ENCODE measurements at regions not wholly inside any gene's neighbourhood (a gene's known extent, or its start where the extent isn't known, plus 50 kb on each side); places are given as distances from the start of the nearest gene placed in this dataset.
A peak's percentile ranks its signal among the peaks of the same experiment; 100 is the strongest.

DNA sequence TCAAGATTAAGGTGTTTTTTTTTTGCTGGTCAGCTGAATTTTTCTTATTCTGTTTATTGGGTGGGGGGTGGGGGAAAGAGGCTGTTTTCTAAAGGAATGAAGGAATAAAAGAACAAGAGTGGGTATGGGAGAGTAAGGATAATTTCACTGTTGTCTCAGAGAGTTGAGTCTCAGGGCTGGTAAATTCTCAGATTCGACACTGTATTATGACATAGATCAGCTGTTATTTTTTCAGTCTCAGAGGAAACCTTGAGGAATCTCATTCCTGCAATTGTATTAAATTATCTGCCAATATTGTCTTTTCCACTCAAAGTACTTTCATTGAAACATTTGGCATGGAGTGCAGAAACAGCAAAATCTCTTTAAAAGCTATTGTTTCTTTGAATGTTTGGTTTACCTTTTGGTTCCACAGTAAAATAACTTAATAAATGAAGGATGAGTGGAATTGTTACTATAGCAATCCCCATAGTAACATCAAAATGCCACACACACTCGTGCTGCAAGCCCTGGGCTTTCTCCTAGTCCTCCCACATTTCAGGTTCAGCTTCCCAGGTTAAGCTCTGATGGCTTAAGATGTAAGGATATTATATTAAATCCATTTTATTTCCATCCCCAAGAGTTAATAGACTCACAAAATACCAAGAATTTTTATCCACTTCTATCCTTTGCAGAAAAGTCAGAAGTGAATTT is 478.7 kb upstream of the TCF4 start:
- no peak for DNase-seq

DNA sequence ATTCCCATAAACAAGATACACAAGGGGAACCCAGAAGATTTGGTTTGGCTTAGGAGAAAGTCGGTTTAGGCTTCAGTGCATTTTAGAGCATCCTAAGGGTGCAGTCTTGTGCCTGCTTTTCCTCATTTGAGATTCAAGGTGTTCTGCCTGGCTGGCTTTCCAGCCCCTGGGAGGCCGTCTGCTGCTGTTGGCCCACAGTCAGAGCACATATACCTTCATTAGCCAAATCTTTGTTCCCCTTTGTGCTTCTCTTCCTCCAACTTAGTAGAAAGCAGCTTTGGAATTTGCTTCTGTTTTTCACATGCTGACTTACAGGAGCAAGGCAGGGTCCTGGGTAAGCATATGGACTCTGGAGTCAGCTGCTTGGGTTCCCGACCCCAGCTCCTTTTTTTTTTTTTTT is 477.1 kb upstream of the TCF4 start:
- DNase-seq, result no peak

DNA sequence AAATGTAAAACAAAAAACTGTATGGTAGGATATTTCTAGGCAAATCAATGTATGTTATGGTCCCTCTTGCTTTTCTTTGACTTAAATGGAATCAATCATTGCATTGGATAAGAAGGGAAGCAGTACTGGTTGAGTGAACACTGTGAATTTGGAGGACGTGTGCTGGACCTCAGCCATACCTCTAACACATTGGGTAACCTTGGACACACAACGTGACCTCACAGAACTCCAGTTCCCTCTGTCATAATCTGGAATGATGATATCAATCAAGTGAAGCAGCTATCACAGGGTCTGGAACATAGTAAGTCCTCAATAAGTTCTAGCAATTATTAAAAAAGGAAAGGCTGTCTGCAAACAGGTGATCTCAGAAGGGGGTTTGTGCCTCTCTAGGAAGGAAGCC is 474.9 kb upstream of the TCF4 start:
- DNase-seq, result no peak

DNA sequence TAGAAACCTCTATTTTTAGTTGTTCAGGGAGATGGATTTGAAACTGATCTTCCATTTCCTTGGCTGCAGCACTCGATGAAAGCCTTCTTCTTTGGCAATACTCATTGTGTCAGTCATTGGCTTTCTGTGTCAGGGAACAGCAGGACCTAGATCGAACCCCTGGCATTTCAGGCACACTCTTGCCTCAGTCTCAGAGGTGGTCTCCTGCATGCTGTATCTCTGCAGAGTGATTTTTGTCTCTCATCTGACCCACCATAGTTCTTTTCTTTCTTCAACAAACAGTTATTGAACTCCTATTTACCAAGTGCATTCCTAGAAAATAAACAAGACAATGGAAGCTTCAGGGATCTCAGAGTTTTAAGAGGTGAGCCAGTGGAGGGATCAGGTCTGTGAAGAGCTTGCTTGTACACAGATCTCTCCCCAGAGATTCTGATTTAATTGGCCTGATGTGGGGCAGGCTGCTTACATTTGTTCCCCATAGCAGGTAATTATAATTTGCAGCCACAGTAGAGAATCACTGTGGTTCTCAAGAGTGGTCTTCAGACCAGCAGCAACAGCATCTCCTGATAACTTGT is 473.1 kb upstream of the TCF4 start:
- DNase-seq, result no peak

- DNase-seq, result no peak
These were observed 464.2 kb upstream of the TCF4 start for GRCh38 chr18:56052202-56052601.

DNA sequence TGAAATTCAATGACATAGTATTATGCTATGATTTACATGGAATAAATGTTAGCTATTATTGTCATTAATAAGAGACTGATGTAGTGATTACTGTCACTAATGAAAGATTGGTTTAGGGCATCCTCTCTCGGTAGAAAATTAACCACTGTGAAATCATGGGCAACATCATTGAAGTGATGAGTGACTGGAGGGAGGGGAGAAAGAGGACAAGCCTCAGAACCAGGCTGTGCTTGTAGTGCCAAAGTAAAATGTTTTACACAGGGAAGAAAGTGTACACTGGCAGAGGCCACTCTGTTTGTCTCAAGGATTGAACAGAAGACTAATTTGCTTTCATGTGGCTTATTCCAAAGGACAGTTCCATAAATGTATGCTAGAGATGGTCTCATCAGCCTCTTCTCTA is 456.2 kb upstream of the TCF4 start:
- DNase-seq, result no peak

DNA sequence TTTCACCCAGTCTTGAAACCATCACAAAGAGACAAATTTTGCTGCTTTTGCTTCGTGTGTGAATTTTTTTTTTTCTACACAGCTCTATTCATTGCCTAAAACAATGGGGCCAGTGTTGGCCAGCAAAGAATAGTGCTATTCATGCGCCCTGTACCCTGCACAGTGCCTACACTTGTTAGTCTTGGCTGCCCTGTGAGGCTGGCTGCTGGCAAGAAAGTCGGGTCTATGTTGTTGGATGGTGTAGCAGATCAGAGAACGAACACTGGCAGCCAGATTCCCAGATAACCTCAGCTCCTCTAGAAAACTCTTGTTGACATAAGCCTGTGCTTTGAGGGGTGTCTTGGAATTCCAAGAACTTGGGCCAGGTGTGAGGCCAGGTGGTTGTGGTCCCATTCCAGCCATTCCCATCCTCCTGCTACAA is 455.7 kb upstream of the TCF4 start:
- no peak for DNase-seq

DNA sequence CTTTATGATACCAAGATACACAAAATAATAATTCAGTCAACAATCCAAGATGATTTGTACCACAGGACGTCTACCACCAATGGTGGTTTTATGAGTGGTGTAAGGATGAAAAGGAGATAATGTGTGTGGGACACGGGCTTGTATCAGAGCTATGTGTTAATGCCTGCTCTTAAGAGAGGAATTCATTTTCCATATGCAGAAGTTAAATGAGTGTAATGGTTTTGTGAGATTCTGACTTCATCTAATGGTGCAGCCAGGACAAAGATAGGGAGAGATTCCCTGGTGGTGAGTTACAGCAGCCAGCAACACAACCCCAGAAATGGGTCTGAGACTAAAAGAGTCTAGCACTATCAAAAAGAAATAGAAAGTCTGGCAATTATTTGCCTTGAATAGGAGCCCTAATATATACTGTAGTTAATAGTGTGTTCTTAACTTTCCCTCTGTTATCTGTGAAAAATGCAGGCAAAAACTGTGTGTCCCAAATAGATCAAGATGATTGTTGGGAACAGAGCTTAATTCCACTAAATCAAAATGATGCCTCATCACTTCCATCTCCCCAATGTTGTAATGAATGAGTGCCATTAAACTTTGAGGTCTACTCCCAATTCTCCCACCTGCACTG is 455.0 kb upstream of the TCF4 start:
- no peak for DNase-seq

GRCh38 chr18:56038171-56039030 is 450.4 kb upstream of the TCF4 start:
- peak; percentile 70 for DNase-seq

GRCh38 chr18:56036741-56037140 is 448.7 kb upstream of the TCF4 start:
- DNase-seq, result peak; percentile 38

DNA sequence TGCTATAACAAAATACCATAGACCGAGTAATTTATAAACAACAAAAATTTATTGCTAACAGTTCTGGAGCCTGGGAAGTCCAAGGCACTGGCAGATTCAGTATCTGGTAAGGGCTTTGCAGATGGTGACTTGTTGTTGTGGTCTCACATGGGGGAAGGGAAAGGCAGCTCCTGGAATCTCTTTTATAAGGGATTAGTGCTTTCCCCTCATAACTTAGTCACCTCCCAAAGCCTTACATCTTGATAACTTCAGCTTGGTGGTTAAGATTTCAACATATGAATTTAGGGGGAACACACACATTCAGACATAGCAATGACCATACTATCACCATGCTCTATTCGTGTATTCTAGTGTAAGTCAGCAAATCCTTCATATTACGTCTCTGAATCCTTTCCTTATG is 447.6 kb upstream of the TCF4 start:
- no peak for DNase-seq

- no peak for DNase-seq
These were observed 447.0 kb upstream of the TCF4 start for GRCh38 chr18:56034949-56035348.

GRCh38 chr18:56030060-56030459 is 442.1 kb upstream of the TCF4 start:
- no peak for DNase-seq

DNA sequence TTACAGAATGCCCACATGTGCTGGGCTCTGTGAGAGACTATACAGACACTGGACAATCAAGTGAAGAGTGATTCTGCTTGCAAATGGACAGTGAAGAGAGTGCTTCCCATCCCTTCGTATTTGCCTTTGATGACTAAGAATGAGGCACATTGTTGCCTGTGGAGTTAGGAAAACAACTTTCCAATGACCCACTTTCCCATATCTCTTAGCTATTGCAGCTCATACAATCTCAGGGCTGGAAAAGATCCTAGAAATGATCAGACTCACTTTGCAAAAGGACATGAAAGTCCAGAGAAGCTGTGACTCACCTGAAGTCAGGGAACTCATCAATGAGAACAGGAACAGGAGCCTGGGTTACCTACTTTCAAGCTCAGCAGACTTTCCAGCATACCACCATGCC is 440.5 kb upstream of the TCF4 start:
- DNase-seq, result no peak

- DNase-seq, result no peak
These were observed 438.5 kb upstream of the TCF4 start for GRCh38 chr18:56026509-56026908.

DNA sequence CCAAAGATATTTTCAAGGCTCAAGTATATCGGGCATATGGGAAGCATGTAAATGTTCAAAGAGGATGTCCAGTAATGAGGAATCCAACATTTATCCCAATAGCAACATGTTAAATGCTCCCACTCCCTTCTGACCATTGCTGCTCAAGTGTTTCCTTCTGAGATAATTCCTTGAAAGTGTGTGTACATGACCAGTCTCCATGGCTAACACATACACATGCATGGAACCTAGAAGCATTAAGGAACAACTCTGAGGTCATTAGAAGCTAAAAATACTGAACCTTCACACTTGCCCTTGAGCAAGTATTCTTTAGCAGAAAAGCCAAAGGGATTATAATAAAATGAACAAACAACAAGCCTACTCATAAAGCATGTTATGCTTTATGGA is 433.8 kb upstream of the TCF4 start:
- DNase-seq, result no peak

GRCh38 chr18:56021136-56021808 is 433.3 kb upstream of the TCF4 start:
- DNase-seq, result no peak

GRCh38 chr18:56019908-56020307 is 431.9 kb upstream of the TCF4 start:
- no peak for DNase-seq

GRCh38 chr18:56019156-56019555 is 431.2 kb upstream of the TCF4 start:
- DNase-seq, result no peak

DNA sequence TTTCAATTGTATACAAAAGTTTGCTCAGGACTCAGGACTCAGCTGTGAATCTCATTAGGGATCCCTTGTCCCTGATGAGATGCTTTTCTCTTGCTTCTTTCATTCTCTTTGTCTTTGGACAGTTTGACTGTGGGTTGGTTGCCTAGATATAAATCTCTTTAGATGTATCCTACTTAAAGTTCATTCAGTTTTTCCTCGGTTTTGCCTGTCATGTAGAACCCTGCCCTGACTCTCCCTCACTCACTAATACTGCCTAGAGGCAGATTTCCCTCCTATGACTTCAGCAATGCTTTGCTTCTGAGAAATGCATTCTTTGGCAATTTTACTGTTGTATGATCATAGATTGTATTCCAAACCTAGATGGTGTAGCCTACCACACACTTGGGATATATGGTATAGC is 421.4 kb upstream of the TCF4 start:
- no peak for DNase-seq

DNA sequence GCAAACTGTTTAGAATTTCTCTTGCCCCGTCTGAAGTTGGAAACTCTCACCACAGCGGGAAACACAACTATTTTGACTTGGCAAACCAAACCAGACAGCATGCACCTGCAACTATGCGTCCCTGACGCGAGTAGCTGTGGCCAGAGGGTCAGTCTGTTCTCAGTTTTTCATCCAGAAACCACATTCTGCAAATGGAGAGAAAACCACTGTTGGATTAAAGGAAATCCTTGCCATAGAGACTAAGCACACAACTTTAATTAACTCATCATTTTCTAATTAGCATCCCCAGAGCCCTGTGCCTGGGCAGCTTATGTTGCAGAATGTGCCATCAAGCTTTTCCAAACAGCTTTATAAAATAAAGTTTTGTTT is 415.7 kb upstream of the TCF4 start:
- no peak for DNase-seq

DNA sequence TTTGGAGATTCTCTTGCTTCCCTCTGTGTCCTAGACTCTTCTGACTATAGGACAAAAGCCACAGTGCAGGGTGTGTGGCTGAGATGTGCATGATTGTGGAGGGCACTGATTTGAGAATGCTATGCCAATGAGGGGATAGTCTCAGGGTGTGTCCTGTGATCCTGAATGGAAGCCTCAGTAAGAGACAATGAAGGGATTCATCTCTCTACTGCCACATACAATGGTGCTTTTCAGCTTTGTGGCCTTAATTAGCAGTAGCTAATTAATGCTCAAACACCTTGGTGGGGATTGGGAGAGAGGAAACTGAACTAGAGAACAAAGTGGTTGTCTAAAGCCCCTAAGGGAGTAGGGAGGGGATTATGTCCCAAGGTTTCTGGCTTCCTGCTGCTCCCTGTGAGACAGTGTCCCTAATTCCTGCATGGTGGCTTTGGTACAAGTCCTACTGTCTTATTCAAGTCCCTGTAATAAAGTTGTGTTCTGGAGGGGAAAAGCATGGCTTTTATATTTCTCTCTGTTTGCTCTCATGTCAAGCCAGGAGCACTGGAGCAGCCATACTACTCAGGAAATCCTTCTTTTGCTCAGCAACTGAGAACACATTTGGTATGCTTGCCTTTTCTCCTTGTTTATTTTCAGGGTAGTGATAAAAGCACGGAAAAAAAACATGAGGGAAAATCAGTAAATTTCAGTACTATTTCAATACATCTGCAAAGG is 415.2 kb upstream of the TCF4 start:
- DNase-seq, result no peak

GRCh38 chr18:56001576-56001975 is 413.6 kb upstream of the TCF4 start:
- no peak for DNase-seq
